Loucy (cell line): ENCODE measurements at regions not wholly inside any gene's neighbourhood (a gene's known extent, or its start where the extent isn't known, plus 50 kb on each side); places are given as distances from the start of the nearest gene placed in this dataset.

ENCODE experiments used
- CTCF ChIP-seq: fragments of 200-600 bp; sonication (generic); conservative IDR thresholded peaks from 2 replicates; pipeline ENCODE4 v1.5.1; 2014; ENCODE audit warnings: mild to moderate bottlenecking, antibody characterized with exemption, low read length
- EZH2phosphoT487 ChIP-seq: fragments of 200-600 bp; IDR thresholded peaks from 2 replicates; pipeline ENCODE4 v1.6.1; 2018; ENCODE audit warnings: antibody characterized with exemption, mild to moderate bottlenecking, moderate library complexity, borderline replicate concordance

- TF ChIP-seq CTCF (no peak), EZH2phosphoT487 (no peak)
Measured at GRCh38 chr3:74039105-74039504, 414.4 kb upstream of the PDZRN3 start.
